GM06990 (cell line): ENCODE measurements at regions not wholly inside any gene's neighbourhood (a gene's known extent, or its start where the extent isn't known, plus 50 kb on each side); places are given as distances from the start of the nearest gene placed in this dataset.

Experiments used
- DNase-seq: peaks from one replicate; pipeline ENCODE4 v3.0.0-alpha.2; 2011; ENCODE audit not compliant: insufficient read length; ENCODE audit errors: extremely low read depth
- H3K27me3 ChIP-seq: replicated peaks from 2 replicates; pipeline ENCODE4 v1.6.0; 2011; ENCODE audit warnings: low read length; ENCODE audit not compliant: control insufficient read depth, insufficient read depth
- H3K36me3 ChIP-seq: 2 replicates; pipeline ENCODE4 v1.5.1; 2011; ENCODE audit warnings: low read length; ENCODE audit not compliant: control insufficient read depth, insufficient read depth
- H3K4me3 ChIP-seq: replicated peaks from 2 replicates; pipeline ENCODE4 v1.5.1; 2011; ENCODE audit warnings: low read depth, mild to moderate bottlenecking, control low read depth, low read length
- CTCF ChIP-seq: IDR thresholded peaks from 2 replicates; pipeline ENCODE4 v1.5.1; 2011; ENCODE audit warnings: low read length, control low read depth, mild to moderate bottlenecking, inconsistent platforms; ENCODE audit not compliant: insufficient read depth, poor library complexity, severe bottlenecking

GRCh38 chr1:30123036-30123435, 600.3 kb downstream of the MATN1 start:
- Histone ChIP-seq H3K27me3 (no peaks in the 10 kb centered on the region; the same call in 1 of the 2 replicates), H3K4me3 (no peak overlapping the region), H3K36me3 (no peaks in the 10 kb centered on the region)
- DNase-seq, result no peak
- TF ChIP-seq CTCF, result no peak

- Histone ChIP-seq H3K4me3 (no peak overlapping the region), H3K27me3 (no peaks in the 10 kb centered on the region; the same call in 1 of the 2 replicates), H3K36me3 (no peaks in the 10 kb centered on the region)
- no peak for DNase-seq
- no peak for TF ChIP-seq CTCF
Observed at GRCh38 chr1:30120245-30121000, 603.0 kb downstream of the MATN1 start.

- no peak for TF ChIP-seq CTCF
- H3K27me3 ChIP-seq, result no peaks in the 10 kb centered on the region; the same call in none of the 2 replicates
- H3K4me3 ChIP-seq, result no peak overlapping the region
- no peaks in the 10 kb centered on the region for H3K36me3 ChIP-seq
- no peak for DNase-seq
Observed at GRCh38 chr1:30117685-30118084, 605.7 kb downstream of the MATN1 start.

- no peaks in the 10 kb centered on the region; the same call in 1 of the 2 replicates for H3K27me3 ChIP-seq
- H3K36me3 ChIP-seq, result no peaks in the 10 kb centered on the region
- peak; percentile 56 for TF ChIP-seq CTCF
- no peak for DNase-seq
- H3K4me3 ChIP-seq, result no peak overlapping the region
Observed at GRCh38 chr1:30111431-30111830, 612.0 kb downstream of the MATN1 start.

GRCh38 chr1:30110846-30111245, 612.5 kb downstream of the MATN1 start:
- H3K27me3 ChIP-seq, result no peaks in the 10 kb centered on the region; the same call in 1 of the 2 replicates
- no peak overlapping the region for H3K4me3 ChIP-seq

More at GRCh38 chr1:30110846-30111245, 612.5 kb downstream of the MATN1 start:
- no peak for DNase-seq
- no peak for TF ChIP-seq CTCF
- no peaks in the 10 kb centered on the region for H3K36me3 ChIP-seq
